Activated T-cell treated with anti-CD3 and anti-CD28 coated beads for 48 hours (primary cell): ENCODE measurements at regions not wholly inside any gene's neighbourhood (a gene's known extent, or its start where the extent isn't known, plus 50 kb on each side); places are given as distances from the start of the nearest gene placed in this dataset.

ENCODE experiments used
- DNase-seq: peaks from one replicate; pipeline ENCODE4 v3.0.0-alpha.2; 2020; ENCODE audit warnings: low read depth

DNA sequence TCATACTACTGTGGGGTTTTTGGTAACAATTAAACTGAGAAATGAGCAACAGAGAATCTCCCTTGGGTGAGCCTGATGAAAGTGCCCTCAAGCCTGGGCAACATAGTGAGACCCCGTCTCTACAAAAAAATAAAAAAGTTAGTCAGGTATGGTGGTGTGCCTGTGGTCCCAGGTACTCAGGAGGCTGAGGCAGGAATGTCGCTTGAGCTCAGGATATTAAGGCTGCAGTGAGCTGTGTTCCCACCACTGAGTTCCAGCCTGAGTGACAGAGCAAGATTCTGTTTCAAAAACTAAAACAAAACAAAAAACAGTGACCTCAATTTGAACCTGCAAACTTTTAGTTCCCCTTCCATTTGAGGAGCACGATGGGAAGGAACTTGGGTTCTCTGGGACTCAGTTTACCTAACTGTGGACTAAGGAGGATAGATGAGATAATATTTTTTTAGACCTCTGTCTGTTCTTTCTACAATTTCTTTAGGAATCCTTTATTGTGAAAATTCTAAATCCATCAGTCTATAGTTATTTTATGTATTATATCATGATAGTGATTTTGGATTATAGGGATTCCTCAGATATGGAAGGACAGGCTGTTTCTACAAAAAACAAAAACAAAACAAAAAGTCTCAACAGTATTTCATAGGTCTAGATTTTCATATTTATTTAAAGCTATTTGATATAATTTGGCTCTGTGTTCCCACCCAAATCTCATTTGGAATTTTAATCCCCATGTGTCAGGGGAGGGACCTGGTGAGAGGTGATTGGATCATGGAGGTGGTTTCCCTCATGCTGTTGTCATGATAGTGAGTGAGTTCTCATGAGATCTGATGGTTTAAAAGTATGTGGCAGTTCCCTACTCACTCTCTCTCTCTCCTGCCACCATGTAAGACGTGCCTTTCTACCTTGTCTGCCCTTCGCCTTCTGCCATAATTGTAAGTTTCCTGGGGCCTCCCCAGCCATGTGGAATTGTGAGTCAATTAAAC, 178.6 kb downstream of the MYCN start:
- no peak for DNase-seq

- no peak for DNase-seq
These were observed 177.7 kb downstream of the MYCN start for GRCh38 chr2:16117791-16118610.

- no peak for DNase-seq
These were observed 176.8 kb downstream of the MYCN start for GRCh38 chr2:16117021-16117700.

DNA sequence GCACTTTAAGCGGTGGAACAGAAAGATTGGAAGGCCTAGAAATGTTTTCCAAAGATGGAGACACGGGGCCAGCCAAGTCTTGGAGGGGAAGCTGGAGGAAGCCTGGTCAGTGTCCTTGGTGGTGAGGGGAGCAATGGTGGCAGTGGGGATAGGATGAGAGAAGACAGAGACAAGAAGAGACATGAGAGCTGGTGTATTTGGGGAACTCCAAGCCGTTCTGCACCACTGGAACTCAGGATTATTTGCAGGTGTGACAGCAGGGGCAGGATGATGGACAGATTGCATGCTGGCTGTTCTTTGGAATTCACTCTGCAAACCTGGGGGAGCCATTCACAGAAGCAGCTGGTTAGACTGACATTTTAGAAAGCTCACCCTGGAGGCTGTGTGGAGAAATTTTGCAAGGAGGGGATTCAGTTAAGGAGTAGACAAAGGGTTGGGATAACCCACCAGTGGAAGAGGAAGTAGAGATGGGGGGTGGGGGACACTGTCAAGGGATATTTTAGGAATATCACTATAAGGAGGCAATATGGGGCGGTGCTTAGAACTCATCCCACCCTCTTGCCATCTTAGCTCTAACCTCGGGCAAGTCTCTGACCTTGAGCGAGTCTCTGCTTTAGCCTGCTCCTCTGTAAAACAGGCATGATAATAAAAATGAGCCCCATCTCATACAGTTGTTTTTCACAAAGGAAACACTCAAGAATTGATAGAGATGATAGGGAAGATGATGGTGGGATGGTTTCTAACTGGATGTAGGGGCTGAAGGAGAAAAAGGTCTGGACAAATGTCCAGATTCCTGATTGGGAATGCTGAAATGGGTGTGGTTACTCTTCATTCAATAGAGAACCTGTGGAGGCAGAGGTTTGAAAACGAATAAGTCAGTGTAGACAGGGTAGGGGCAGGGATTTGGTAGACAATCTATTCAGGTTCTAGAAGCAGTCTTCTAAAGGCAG, 175.8 kb downstream of the MYCN start:
- DNase-seq, result no peak

GRCh38 chr2:16115291-16115690, 174.9 kb downstream of the MYCN start:
- DNase-seq, result no peak

DNA sequence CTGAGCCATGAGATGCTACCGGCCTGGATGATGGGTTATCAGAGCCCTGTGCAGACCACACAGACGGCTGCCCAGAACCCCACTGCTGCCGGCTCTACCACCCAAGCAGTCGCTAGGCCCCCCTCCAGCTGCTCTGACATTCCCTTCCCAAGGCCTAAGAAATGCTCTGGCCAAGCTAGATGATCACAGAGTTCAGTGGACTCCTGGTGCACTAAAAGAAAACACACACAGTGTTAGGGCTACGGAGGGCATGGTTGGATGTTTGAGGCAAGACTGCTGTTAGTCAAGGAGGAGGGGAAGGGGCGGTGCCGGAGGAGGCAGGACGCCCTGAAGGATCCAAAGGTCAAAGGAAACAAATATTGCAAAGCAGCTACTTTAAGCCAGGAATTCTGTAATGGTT, 174.5 kb downstream of the MYCN start:
- no peak for DNase-seq

DNA sequence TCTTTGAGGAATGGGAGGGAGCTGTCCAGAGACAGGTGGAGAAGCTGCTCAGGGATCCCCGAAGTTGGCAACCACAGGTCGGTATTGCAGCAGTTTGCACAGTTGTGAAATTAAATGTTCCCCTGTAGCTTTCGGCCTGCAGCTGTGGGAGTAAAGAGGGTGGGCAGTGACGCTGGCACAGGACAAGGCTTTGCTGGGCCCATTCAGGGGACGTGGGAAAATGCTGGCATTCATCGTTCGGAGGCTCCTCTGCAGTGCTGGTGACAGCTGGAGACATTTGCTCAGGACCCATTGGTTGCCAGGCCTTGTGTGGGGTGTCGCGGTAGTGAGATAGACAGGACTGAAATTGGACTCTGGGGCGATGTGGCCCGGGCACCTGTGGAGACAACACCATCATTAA, 173.7 kb downstream of the MYCN start:
- DNase-seq, result no peak

GRCh38 chr2:16113568-16113967, 173.2 kb downstream of the MYCN start:
- no peak for DNase-seq

GRCh38 chr2:16112972-16113560, 172.7 kb downstream of the MYCN start:
- DNase-seq, result no peak

- no peak for DNase-seq
These were observed 172.1 kb downstream of the MYCN start for GRCh38 chr2:16112251-16112971.

DNA sequence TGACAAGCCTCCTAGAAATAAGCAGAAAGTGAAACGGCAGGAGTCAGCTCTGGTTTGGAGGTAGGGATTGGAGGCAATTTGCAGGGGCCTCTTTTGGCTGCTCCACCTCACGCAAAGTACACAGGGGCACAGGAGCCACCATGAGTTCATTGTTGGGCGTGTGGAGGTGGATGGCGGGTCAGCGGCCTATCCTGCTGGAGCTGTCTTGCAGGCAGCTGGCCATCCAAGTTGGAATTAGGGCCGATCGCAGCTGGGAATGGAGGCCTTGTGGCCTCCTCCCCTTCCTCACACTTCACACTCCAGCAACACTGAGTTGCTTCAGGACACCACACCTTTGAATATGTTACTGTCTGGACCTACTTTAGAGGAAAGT, 171.5 kb downstream of the MYCN start:
- no peak for DNase-seq

- no peak for DNase-seq
These were observed 169.5 kb downstream of the MYCN start for GRCh38 chr2:16109821-16110310.

GRCh38 chr2:16109368-16109820, 169.0 kb downstream of the MYCN start:
- DNase-seq, result no peak

DNA sequence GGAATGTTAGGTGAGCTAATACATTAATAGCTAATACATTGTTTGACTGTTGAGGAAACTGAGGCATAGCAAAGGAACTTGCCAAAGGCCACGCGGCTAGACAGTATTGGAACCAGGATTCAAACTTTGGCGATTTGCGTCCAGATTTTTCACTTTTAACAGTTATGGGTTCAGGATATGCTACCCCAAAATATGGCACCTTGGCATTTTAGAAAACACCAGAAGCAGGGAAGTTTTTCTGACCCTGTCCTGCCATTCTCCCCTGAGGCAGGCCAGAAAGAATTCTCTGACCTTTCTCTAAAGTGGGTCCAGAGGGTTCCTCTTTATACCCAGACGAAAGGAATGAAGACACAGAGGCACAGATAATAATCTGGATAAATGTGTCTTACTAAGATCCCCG, 166.9 kb downstream of the MYCN start:
- no peak for DNase-seq

DNA sequence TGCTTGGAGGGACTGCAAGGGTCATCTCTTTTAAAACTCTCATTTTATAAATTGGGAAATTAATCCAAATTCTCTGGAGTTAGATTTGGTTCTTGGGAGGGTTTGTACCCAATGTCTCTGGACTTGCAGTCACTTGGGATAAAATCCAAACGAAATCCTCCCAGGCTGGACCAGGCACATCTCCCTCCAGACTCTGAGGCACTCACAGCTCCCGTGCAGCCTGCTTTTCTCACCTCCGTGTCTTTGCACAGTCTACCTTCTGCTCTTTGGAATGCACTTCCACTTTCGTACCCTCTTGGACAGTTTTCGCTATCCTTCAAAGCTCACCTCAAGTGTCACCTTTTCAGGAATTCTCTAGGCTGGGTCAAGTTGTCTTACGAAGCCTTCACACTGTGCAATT, 166.3 kb downstream of the MYCN start:
- no peak for DNase-seq

DNA sequence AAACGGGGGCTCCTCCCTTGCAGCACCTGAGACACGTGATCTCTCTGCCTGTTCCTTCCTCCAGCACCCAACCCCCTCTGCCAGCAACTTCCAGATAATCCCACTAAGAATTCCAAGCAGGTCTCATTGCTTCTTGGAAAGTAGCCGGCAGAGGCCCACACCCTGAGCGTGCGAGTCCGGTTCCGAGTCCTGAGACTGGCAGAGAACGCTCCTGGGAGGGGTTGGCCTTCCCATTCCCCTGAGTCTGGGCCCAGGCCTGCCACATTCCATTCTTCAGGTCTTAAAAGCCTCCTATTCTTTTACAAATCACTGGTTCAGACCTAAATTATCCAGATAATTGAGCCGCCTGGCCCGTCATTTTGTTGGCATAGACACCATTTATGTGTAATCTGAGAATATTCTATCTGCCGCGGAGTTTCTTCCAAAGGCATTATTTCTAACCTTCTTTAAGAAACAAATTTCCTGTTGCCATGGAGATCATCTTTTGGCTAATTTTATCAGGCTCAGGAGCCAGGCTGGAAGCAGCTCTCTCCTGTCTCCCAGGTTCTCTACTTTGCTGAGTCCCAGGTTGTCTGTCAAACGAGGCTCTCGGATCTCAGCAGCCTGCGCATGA, 165.4 kb downstream of the MYCN start:
- DNase-seq, result no peak

- DNase-seq, result no peak
These were observed 164.8 kb downstream of the MYCN start for GRCh38 chr2:16104949-16105668.

- DNase-seq, result no peak
These were observed 164.1 kb downstream of the MYCN start for GRCh38 chr2:16104315-16104948.
